H1 (cell line): ENCODE measurements at regions not wholly inside any gene's neighbourhood (a gene's known extent, or its start where the extent isn't known, plus 50 kb on each side); places are given as distances from the start of the nearest gene placed in this dataset.

Experiments
- EP300 ChIP-seq, 2 experiments: IDR thresholded peaks; 1 replicate in 1 of 2; 2 replicates in 1 of 2; pipeline ENCODE4 v1.6.1; 2011 to 2012; ENCODE audit warnings: low read depth in 2 of 2, low read length in 2 of 2, mild to moderate bottlenecking in 2 of 2, borderline replicate concordance in 1 of 2, inconsistent platforms in 1 of 2, moderate library complexity in 1 of 2

- TF ChIP-seq EP300 (IDR thresholded peaks at IDR 0.05; ENCODE audit: borderline replicate concordance in 1 of 2, low read depth in 2 of 2, low read length in 2 of 2), result no peak
Measured at GRCh38 chr1:185598332-185598731, 135.9 kb upstream of the HMCN1 start (continued).
